GM12878 (cell line): ENCODE measurements at regions not wholly inside any gene's neighbourhood (a gene's known extent, or its start where the extent isn't known, plus 50 kb on each side); places are given as distances from the start of the nearest gene placed in this dataset.

Experiments
- ATAC-seq: fragments of 200-7000 bp; cut with Tn5 transposase; 3 replicates; pipeline ENCODE4 v1.9.1; 2020; ENCODE audit warnings: mild to moderate bottlenecking, moderate library complexity
- BruUV-seq: library from RNA; stranded (reverse); fragments of 400-500 nt; replicated peaks from 2 replicates; lab custom pipeline; 2021; lab: Mats Ljungman, UMichigan
- CTCF ChIA-PET: fragments of 300-600 bp; sonication (Branson Sonifier 250); formaldehyde crosslinking; extraction: SDS; loops from one replicate; lab custom pipeline; 2021; ENCODE audit warnings: inconsistent platforms; lab: Yijun Ruan, JAX
- POLR2A ChIA-PET: fragments of 350-600 bp; formaldehyde crosslinking; extraction: SDS; loops from one replicate; lab custom pipeline; 2021; ENCODE audit warnings: inconsistent platforms; lab: Charles Lee
- RAD21 ChIA-PET: fragments of 300-600 bp; sonication (Branson Sonifier 250); formaldehyde crosslinking; loops from one replicate; lab custom pipeline; 2023; ENCODE audit warnings: antibody characterized with exemption; ENCODE audit not compliant: unreplicated experiment; lab: Charles Lee
- SMC1A ChIA-PET: fragments of 300-600 bp; sonication (Branson Sonifier 250); formaldehyde crosslinking; loops from one replicate; lab custom pipeline; 2023; ENCODE audit not compliant: unreplicated experiment, uncharacterized antibody; lab: Charles Lee
- DNase-seq: peaks from one replicate; pipeline ENCODE4 v3.0.0-alpha.2; 2011; ENCODE audit warnings: low read depth, low spot score
- FAIRE-seq: peaks from 3 replicates; lab custom pipeline; 2011; peaks lifted over from hg19 to GRCh38; lab: Jason Lieb, UNC
- H2AFZ ChIP-seq: 2 replicates; pipeline ENCODE4 v1.6.0; 2011; ENCODE audit warnings: low read depth, low read length, control low read depth; ENCODE audit not compliant: control insufficient read depth
- H3K27ac ChIP-seq: 2 replicates; pipeline ENCODE4 v1.5.1; 2011; ENCODE audit warnings: control low read depth; ENCODE audit not compliant: control insufficient read depth, insufficient read depth
- H3K27me3 ChIP-seq, 2 experiments: replicated peaks in 1 of 2; 2 replicates each; pipeline versions ENCODE4 v1.6.0 to v1.6.1; 2011; ENCODE audit warnings: low read length in 1 of 2; ENCODE audit not compliant: control insufficient read depth in 2 of 2, insufficient read depth in 2 of 2
- H3K36me3 ChIP-seq, 2 experiments: 2 replicates each; pipeline ENCODE4 v1.5.1; 2011; ENCODE audit warnings: low read length in 1 of 2; ENCODE audit not compliant: control insufficient read depth in 2 of 2, insufficient read depth in 2 of 2
- H3K4me1 ChIP-seq: 2 replicates; pipeline ENCODE4 v1.6.1; 2011; ENCODE audit warnings: mild to moderate bottlenecking, low read length, moderate library complexity, mixed read lengths; ENCODE audit not compliant: control insufficient read depth, insufficient read depth
- H3K4me2 ChIP-seq: 2 replicates; pipeline ENCODE4 v1.6.0; 2011; ENCODE audit warnings: control low read depth; ENCODE audit not compliant: control insufficient read depth, insufficient read depth
- H3K4me3 ChIP-seq: fragments of 200-600 bp; sonication (generic); 2 replicates; pipeline ENCODE4 v1.5.1; 2016
- H3K79me2 ChIP-seq: 2 replicates; pipeline ENCODE4 v1.6.0; 2011; ENCODE audit warnings: low read length; ENCODE audit not compliant: control insufficient read depth, insufficient read depth
- H3K9ac ChIP-seq: 2 replicates; pipeline ENCODE4 v1.8.0; 2011; ENCODE audit warnings: low read length, control low read depth, mixed read lengths; ENCODE audit not compliant: control insufficient read depth, insufficient read depth
- H3K9me3 ChIP-seq: replicated peaks from 3 replicates; pipeline ENCODE4 v1.5.1; 2011; ENCODE audit warnings: mild to moderate bottlenecking, low read length; ENCODE audit not compliant: control insufficient read depth, insufficient read depth
- H4K20me1 ChIP-seq: 2 replicates; pipeline ENCODE4 v1.6.0; 2011; ENCODE audit not compliant: control insufficient read depth, insufficient read depth
- BACH1 ChIP-seq: fragments of 450-650 bp; IDR thresholded peaks from 2 replicates; pipeline ENCODE4 v1.6.1; 2017; ENCODE audit warnings: mild to moderate bottlenecking, borderline replicate concordance
- BCL11A ChIP-seq: IDR thresholded peaks from 2 replicates; pipeline ENCODE4 v1.6.1; 2011; ENCODE audit warnings: low read depth, low read length
- BHLHE40 ChIP-seq, 2 experiments: fragments of 450-650 bp in 1 of 2; IDR thresholded peaks; 2 replicates each; pipeline ENCODE4 v1.6.1; 2011 to 2017; ENCODE audit warnings: low read depth in 2 of 2, borderline replicate concordance in 1 of 2, improper control_type of control experiment in 1 of 2, low read length in 1 of 2, mild to moderate bottlenecking in 1 of 2
- CBFB ChIP-seq: IDR thresholded peaks from 2 replicates; pipeline ENCODE4 v1.6.1; 2016; ENCODE audit warnings: antibody characterized with exemption, low read depth
- EZH2 ChIP-seq: IDR thresholded peaks from 2 replicates; pipeline ENCODE4 v1.6.1; 2012; ENCODE audit warnings: low read depth, mild to moderate bottlenecking, control low read depth, inconsistent platforms, low read length, borderline replicate concordance; ENCODE audit not compliant: control insufficient read depth
- FOS ChIP-seq: IDR thresholded peaks from 3 replicates; pipeline ENCODE4 v1.6.1; 2011; ENCODE audit warnings: borderline replicate concordance; ENCODE audit not compliant: insufficient read length; ENCODE audit errors: extremely low read depth
- HDGF ChIP-seq: fragments of 450-650 bp; IDR thresholded peaks from 2 replicates; pipeline ENCODE4 v1.6.1; 2016; ENCODE audit warnings: antibody characterized with exemption
- IKZF1 ChIP-seq: fragments of 450-650 bp; conservative IDR thresholded peaks from 2 replicates; pipeline ENCODE4 v1.6.1; 2017; ENCODE audit warnings: antibody characterized with exemption, mild to moderate bottlenecking
- NKRF ChIP-seq: fragments of 450-650 bp; conservative IDR thresholded peaks from 2 replicates; pipeline ENCODE4 v1.6.1; 2017; ENCODE audit warnings: mild to moderate bottlenecking, moderate library complexity
- PAX8 ChIP-seq: fragments of 450-650 bp; IDR thresholded peaks from 2 replicates; pipeline ENCODE4 v1.6.1; 2017; ENCODE audit warnings: mild to moderate bottlenecking, moderate library complexity
- RUNX3 ChIP-seq: IDR thresholded peaks from 2 replicates; pipeline ENCODE4 v1.6.1; 2012; ENCODE audit warnings: low read length, inconsistent platforms
- SREBF1 ChIP-seq: IDR thresholded peaks from 2 replicates; pipeline ENCODE4 v1.6.1; 2012; ENCODE audit warnings: mild to moderate bottlenecking, low read length
- STAT3 ChIP-seq: IDR thresholded peaks from 2 replicates; pipeline ENCODE4 v1.6.1; 2011; ENCODE audit warnings: low read depth, low read length, improper control_type of control experiment
- TCF3 ChIP-seq: IDR thresholded peaks from 2 replicates; pipeline ENCODE4 v1.6.1; 2012; ENCODE audit warnings: low read depth, mild to moderate bottlenecking, low read length, borderline replicate concordance; ENCODE audit not compliant: insufficient read depth
- ZNF207 ChIP-seq: fragments of 450-650 bp; IDR thresholded peaks from 2 replicates; pipeline ENCODE4 v1.6.1; 2014; ENCODE audit warnings: antibody characterized with exemption, mild to moderate bottlenecking, borderline replicate concordance
- ZNF217 ChIP-seq: fragments of 450-650 bp; IDR thresholded peaks from 2 replicates; pipeline ENCODE4 v1.6.1; 2017; ENCODE audit warnings: antibody characterized with exemption, mild to moderate bottlenecking
- WGBS: methylation state at CpG from one replicate; pipeline ENCODE4 v1.1.6; 2016; ENCODE audit warnings: low lambda C conversion rate; ENCODE audit not compliant: insufficient replicate concordance, insufficient coverage; ENCODE audit errors: missing lambda C conversion rate; 5-methylcytosine and 5-hydroxymethylcytosine counted together
- in situ Hi-C: fragments of 300-500 bp; cut with MboI; formaldehyde crosslinking; loops from 9 replicates; pipeline ENCODE4 v1.14.3; 2018; ENCODE audit warnings: mixed read lengths
- intact Hi-C: fragments of 100-400 bp; cut with micrococcal nuclease; formaldehyde crosslinking; loops from one replicate; pipeline ENCODE4 v1.14.2; 2022; ENCODE audit not compliant: unreplicated experiment
- TF ChIP-seq, protein P1 (sequence below): fragments of 450-650 bp; IDR thresholded peaks from 2 replicates; pipeline ENCODE4 v1.6.1; 2016; ENCODE audit warnings: mild to moderate bottlenecking
- TF ChIP-seq, protein P2 (sequence below): IDR thresholded peaks from 2 replicates; pipeline ENCODE4 v1.6.1; 2012; ENCODE audit warnings: low read depth, low read length, improper control_type of control experiment

- H3K27me3 ChIP-seq: peaks cover 0 to 7% of the 10 kb centered on the region in 2 experiments; a peak in 1 of 4 replicates
- peak; percentile 51 for ATAC-seq
- no peak overlapping the region for H3K9ac ChIP-seq
- H3K27ac ChIP-seq: no peak overlapping the region
- no peaks in the 10 kb centered on the region; the same call in 1 of the 2 replicates for H4K20me1 ChIP-seq
- no peaks in the 10 kb centered on the region; the same call in 2 of the 3 replicates for H3K9me3 ChIP-seq
- ChIA-PET SMC1A (interaction anchor here (0.8 to 11.0 kb wide), 8 partner anchors 17 to 197 kb away, joined by 3 to 134 read pairs (median 4); no protein-coding TSS in a partner anchor), POLR2A (interaction anchor here (1.0 kb wide), 1 partner anchor 12 kb away, joined by 5 read pairs; no protein-coding TSS in a partner anchor), CTCF (interaction anchor here (0.6 to 4.9 kb wide), 14 partner anchors 9 to 386 kb away, joined by 3 to 31 read pairs (median 4); no protein-coding TSS in a partner anchor), RAD21 (interaction anchor here (0.9 to 4.9 kb wide), 10 partner anchors 10 to 181 kb away, joined by 3 to 50 read pairs (median 4); no protein-coding TSS in a partner anchor)
- H2AFZ ChIP-seq: no peak overlapping the region
- no peaks in the 10 kb centered on the region for H3K36me3 ChIP-seq
- H3K4me1 ChIP-seq: peaks cover 27% of the 10 kb centered on the region
- FAIRE-seq: no peak
- no peak overlapping the region for H3K4me3 ChIP-seq
- DNase-seq: no peak
- intact Hi-C loops (no loop called here), in situ Hi-C loops (no loop called here)
- 0% methylated on average over 3 of the region's 3 CpGs for WGBS
- H3K4me2 ChIP-seq: no peak overlapping the region
- H3K79me2 ChIP-seq: no peaks in the 10 kb centered on the region
- no TSS peak for BruUV-seq
- TF ChIP-seq BACH1: no peak
- peak in 1 of 2 experiments; percentile 18; a peak in 1 of 4 replicates for TF ChIP-seq BHLHE40 (IDR thresholded peaks at IDR 0.05; ENCODE audit: borderline replicate concordance in 1 of 2, low read depth in 2 of 2, low read length in 1 of 2)
- TF ChIP-seq TCF3: no peak
- TF ChIP-seq IKZF1: peak; percentile 70
- TF ChIP-seq EZH2: no peak
- TF ChIP-seq CBFB: no peak
- TF ChIP-seq BCL11A: peak; percentile 39; the same call in 1 of the 2 replicates
- TF ChIP-seq, protein P1, sequence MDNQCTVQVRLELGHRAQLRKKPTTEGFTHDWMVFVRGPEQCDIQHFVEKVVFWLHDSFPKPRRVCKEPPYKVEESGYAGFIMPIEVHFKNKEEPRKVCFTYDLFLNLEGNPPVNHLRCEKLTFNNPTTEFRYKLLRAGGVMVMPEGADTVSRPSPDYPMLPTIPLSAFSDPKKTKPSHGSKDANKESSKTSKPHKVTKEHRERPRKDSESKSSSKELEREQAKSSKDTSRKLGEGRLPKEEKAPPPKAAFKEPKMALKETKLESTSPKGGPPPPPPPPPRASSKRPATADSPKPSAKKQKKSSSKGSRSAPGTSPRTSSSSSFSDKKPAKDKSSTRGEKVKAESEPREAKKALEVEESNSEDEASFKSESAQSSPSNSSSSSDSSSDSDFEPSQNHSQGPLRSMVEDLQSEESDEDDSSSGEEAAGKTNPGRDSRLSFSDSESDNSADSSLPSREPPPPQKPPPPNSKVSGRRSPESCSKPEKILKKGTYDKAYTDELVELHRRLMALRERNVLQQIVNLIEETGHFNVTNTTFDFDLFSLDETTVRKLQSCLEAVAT: 0 out of 2 replicates have a peak, but pooled peaks have one; percentile 43
- TF ChIP-seq HDGF: no peak
- TF ChIP-seq ZNF207: no peak
- no peak for TF ChIP-seq NKRF
- TF ChIP-seq PAX8: no peak
- TF ChIP-seq FOS: no peak
- TF ChIP-seq RUNX3: no peak
- TF ChIP-seq, protein P2, sequence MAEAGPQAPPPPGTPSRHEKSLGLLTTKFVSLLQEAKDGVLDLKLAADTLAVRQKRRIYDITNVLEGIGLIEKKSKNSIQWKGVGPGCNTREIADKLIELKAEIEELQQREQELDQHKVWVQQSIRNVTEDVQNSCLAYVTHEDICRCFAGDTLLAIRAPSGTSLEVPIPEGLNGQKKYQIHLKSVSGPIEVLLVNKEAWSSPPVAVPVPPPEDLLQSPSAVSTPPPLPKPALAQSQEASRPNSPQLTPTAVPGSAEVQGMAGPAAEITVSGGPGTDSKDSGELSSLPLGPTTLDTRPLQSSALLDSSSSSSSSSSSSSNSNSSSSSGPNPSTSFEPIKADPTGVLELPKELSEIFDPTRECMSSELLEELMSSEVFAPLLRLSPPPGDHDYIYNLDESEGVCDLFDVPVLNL: no peak
- TF ChIP-seq SREBF1: no peak
- no peak for TF ChIP-seq STAT3
- TF ChIP-seq ZNF217: no peak
Measured at GRCh38 chr1:157399343-157399983, 152.9 kb downstream of the FCRL5 start.
